ENCODE measurements at regions not wholly inside any gene's neighbourhood (a gene's known extent, or its start where the extent isn't known, plus 50 kb on each side); places are given as distances from the start of the nearest gene placed in this dataset.

GRCh38 chr2:109070290-109070689 is 58.7 kb upstream of the SH3RF3 start:
- TF ChIP-seq CTCF (conservative IDR thresholded peaks at IDR 0.05; ENCODE audit: low read depth, low read length), result no peak
- TF ChIP-seq RFX5 (IDR thresholded peaks at IDR 0.05; ENCODE audit: low read depth, low read length), result no peak
- no peak for TF ChIP-seq CEBPB (IDR thresholded peaks at IDR 0.05; ENCODE audit: low read depth, low read length)
- TF ChIP-seq RAD21 (IDR thresholded peaks at IDR 0.05; ENCODE audit: low read length), result no peak
- TF ChIP-seq POLR2A (IDR thresholded peaks at IDR 0.05; ENCODE audit: low read depth, low read length), result no peak
- no peak for TF ChIP-seq USF2 (IDR thresholded peaks at IDR 0.05; ENCODE audit: low read depth, low read length)
- TF ChIP-seq NFE2L2 (IDR thresholded peaks at IDR 0.05; ENCODE audit: low read depth, low read length), result no peak
- TF ChIP-seq FOS (IDR thresholded peaks at IDR 0.05; ENCODE audit: low read depth, low read length), result no peak
- TF ChIP-seq MAFK (IDR thresholded peaks at IDR 0.05; ENCODE audit: low read depth, low read length), result no peak
- no peak for TF ChIP-seq SMC3 (IDR thresholded peaks at IDR 0.05; ENCODE audit: low read depth, low read length)
- TF ChIP-seq MAZ (IDR thresholded peaks at IDR 0.05; ENCODE audit: borderline replicate concordance, low read depth, low read length), result no peak
- no peak for TF ChIP-seq RCOR1 (IDR thresholded peaks at IDR 0.05; ENCODE audit: insufficient replicate concordance, low read length)
- no peak for TF ChIP-seq MXI1 (IDR thresholded peaks at IDR 0.05; ENCODE audit: borderline replicate concordance, low read depth, low read length)
- no peak for TF ChIP-seq BHLHE40 (IDR thresholded peaks at IDR 0.05; ENCODE audit: low read depth, low read length)

Data from IMR-90 (cell line).